T1000 (cell line): ENCODE measurements at regions not wholly inside any gene's neighbourhood (a gene's known extent, or its start where the extent isn't known, plus 50 kb on each side); places are given as distances from the start of the nearest gene placed in this dataset.
"Not testable (repeated sequence)": the region's sequence is repeated elsewhere in the genome, so short reads cannot be mapped to it uniquely, and the experiment has no call there.

Experiments used
- DNase-seq: peaks from one replicate; lab custom pipeline; 2025; ENCODE audit warnings: mixed read lengths; lab: John Stamatoyannopoulos, UW

DNA sequence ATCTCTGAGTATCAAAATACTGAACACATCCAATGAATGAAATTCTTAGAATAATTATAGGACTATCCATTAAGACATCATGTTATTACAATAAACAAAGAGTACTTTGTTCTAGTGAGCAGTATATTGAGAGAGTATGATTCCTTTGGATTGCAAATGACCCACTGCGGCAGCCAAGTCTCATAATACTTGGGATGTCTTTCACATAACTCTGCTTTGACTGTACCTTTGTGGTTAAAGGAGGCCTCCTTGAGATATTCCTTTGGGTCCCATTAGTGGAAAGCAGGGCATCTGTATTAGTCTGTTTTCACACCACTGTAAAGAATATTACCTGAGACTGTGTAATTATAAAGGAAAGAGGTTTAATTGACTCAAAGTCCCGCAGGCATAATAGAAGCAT, 593.8 kb downstream of the TRHDE start:
- DNase-seq: peak; percentile 14

DNA sequence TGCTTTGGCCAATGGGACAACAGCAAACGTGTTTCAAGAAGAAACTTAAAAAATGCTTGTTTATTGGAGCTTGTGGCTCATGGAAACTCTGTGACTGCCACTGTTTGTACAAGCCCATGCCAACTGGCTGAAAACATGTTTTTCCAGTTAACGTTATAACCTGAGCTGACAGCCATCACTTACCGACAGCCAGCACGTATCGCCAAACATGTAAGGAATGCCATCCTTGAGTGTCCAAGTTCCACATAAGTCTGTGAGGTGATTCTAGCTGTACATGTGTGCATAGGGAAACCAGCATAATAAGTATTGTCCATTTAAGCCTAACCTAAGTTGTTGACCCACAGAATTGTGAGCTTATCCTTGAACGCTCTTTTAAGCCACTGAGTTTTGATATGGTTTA, 596.9 kb downstream of the TRHDE start:
- DNase-seq: no peak

DNA sequence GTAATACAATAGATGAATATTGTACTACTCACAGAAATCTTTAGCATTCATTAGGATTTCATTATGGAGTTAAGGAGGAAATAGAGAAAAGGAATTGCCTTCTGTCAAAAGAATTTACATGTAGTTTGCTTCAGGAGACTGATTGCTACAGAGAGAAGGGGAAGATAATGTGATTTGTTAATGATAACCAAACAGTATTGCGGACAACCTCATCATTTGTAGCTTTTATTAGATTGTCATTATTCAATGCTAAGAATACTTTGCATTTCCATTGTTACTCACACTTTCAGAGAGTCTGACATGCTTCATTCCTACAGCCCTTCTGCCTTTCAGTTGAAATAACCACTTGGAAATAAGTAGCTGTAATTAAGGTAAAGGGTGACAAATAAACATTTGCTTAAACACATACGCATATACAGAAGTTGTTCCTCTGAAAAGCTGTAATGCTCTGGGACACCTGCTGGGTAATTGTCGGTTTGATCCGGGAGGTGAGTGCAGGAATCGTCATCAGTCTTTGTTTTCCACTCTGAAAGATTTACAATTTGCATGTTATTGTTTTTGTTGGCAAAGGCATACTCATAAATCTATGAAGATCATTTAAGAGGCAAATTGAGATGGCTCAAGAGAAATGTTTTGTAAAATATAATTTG, 600.2 kb downstream of the TRHDE start:
- no peak for DNase-seq

GRCh38 chr12:72872996-72873395, 600.8 kb downstream of the TRHDE start:
- DNase-seq: no peak

- no peak for DNase-seq
These were observed 603.9 kb downstream of the TRHDE start for GRCh38 chr12:72876092-72876491.

- DNase-seq: no peak
These were observed 616.5 kb downstream of the TRHDE start for GRCh38 chr12:72888693-72889092.

GRCh38 chr12:72889791-72890190, 617.6 kb downstream of the TRHDE start:
- DNase-seq: no peak

DNA sequence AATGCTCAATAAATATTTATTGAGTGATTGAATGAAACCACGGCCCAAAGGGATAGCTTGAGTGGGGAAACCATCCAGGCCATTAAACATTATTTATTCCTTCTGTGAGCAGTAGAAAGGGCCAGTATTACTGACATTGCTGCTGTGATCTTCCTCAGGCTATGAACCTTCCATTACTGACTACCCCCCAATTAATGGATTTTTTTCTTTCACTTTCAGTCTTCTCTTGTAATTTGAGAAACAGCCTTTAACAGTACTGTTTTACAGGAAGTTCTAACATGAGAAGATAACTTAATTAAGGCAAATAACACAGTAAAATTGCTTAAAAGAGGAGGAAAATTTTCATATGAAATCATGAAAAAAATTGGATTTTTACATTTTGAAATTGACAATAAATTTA, 629.5 kb downstream of the TRHDE start:
- no peak for DNase-seq

- DNase-seq: no peak
These were observed 653.5 kb downstream of the TRHDE start for GRCh38 chr12:72925716-72926115.

- not testable (repeated sequence) for DNase-seq
These were observed 659.7 kb downstream of the TRHDE start for GRCh38 chr12:72931838-72932237.

- DNase-seq: no peak
These were observed 665.3 kb downstream of the TRHDE start for GRCh38 chr12:72937486-72937885.

GRCh38 chr12:72957454-72957853, 685.3 kb downstream of the TRHDE start:
- DNase-seq: no peak

GRCh38 chr12:72966684-72967083, 694.5 kb downstream of the TRHDE start:
- DNase-seq: no peak

DNA sequence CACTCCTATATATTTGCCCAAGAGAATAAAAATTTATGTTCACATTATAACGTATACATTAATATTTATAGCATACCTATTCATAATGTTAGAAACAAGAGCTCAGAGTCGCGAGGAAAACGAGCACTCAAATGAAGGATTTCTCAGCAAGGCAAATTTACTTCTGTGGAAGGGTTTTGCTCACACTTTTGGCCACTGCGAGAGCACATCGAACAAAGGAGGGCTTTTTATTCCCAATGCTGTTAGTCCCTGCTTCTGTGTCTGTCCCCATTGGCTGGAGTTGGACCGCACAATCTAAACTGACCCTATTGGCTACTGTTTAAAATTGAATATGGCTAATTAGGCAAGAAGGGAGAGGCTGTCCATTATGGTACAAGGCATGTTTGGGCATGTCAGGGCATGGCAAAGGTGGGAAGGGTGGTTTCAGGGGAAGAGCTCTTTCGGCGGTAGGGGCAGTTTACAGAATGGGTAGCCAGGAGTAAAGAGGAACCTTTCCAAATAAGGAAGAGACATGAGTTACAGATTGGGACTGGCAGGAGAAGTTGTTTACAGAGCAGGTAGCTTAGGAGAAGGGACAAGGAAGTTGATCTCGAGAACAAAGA, 702.9 kb downstream of the TRHDE start:
- DNase-seq: no peak

GRCh38 chr12:72978999-72979398, 706.8 kb downstream of the TRHDE start:
- DNase-seq: no peak

GRCh38 chr12:72982356-72982755, 710.2 kb downstream of the TRHDE start:
- DNase-seq: no peak

DNA sequence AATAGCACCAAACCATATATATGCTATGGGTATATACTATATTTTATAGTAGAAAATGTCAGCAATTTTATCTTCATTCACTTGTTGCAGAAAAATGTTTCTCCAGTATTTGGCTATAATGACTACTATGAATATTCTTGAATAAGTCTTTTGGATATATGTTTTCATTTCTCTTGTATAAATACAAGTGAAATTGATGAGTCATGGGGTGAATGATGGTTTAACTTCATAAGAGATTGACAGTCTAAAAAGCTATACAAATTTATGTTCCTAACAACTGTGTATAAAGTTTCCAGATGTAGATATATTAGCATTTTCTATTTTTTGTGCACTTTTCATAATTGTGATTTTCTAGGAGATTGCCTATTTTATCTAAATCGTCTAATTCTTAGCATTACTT, 714.8 kb downstream of the TRHDE start:
- DNase-seq: no peak

GRCh38 chr12:72989458-72989947, 717.3 kb downstream of the TRHDE start:
- DNase-seq: no peak

- DNase-seq: not testable (repeated sequence)
These were observed 722.9 kb downstream of the TRHDE start for GRCh38 chr12:72995029-72995428.

GRCh38 chr12:72995616-72996015, 723.4 kb downstream of the TRHDE start:
- no peak for DNase-seq

DNA sequence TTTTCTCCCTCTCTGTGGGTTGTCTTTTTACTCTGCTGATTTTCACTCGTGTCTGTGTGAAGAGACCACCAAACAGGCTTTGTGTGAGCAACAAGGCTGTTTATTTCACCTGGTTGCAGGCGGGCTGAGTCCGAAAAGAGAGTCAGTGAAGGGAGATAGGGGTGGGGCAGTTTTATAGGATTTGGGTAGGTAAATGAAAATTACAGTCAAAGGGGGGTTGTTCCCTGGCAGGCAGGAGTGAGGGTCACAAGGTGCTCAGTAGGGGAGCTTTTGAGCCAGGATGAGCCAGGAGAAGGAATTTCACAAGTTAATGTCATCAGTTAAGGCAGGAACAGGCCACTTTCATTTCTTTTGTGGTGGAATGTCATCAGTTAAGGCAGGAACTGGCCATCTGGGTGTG, 729.6 kb downstream of the TRHDE start:
- DNase-seq: not testable (repeated sequence)

DNA sequence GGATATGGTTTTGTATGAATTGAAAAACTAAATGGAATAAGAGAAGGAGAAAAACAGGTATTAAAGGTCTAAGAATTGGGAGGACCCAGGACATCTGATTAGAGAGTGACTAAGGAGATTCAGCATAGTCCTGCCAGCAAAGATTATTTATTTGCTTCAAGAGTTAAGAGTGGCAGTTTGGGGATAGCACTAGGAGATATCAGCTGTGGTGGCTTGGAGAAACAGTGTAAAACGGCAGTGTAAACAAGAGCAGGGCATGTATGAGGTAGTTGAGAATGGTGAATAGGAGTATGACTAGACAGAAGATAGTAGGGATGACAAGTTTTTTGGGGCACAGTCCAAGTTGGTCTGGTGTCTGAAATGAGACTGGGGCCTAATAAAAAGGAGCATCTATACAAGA, 730.3 kb downstream of the TRHDE start:
- not testable (repeated sequence) for DNase-seq

DNA sequence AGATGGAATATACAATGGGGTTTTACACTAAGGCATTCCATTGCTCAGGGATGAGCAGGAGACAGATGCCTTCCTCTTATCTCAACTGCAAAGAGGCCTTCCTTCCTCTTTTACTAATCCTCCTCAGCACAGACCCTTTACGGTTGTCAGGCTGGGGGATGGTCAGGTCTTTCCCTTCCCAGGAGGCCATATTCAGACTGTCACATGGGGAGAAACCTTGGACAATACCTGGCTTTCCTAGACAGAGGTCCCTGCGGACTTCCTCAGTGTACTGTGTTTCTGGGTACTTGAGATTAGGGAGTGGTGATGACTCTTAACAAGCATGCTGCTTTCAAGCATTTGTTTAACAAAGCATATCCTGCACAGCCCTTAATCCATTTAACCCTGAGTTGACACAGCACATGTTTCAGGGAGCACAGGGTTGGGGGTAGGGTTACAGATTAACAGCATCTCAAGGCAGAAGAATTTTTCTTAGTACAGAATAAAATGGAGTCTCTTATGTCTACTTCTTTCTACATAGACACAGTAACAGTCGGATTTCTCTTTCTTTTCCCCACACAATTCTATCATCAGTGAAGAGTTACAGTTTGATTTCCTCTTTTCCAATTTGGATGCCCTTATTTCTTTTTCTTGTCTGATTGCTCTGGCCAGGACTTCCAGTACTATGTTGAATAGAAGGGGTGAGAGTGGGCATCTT, 737.1 kb downstream of the TRHDE start:
- not testable (repeated sequence) for DNase-seq
